ENCODE measurements at regions not wholly inside any gene's neighbourhood (a gene's known extent, or its start where the extent isn't known, plus 50 kb on each side); places are given as distances from the start of the nearest gene placed in this dataset.

DNA sequence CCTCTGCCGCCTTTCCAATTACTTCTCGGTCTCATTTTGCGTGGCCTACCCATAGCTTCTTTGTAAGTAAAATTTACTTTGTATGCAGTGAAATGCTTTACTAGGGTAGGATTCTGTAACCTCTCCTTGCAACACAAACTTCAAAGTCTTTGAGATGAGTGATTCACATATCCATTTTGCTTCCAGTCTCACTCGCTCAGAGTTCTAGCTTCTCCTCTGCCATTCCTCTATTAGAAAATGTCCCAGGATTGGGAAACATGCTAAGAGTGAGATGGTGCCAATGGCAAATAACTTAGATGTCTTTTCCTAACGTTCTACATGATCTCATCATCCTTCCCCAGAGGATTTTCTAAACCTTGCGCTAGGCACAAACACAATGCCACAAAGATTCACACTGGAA, 270.5 kb upstream of the SLC30A5 start:
- BruUV-seq (replicated peaks), result no TSS peak
- Histone ChIP-seq H3K79me2 (ENCODE audit: insufficient read depth, low read length) (no peaks in the 10 kb centered on the region), H3K27me3 (ENCODE audit: control insufficient read depth in 1 of 2, insufficient read depth in 2 of 2, low read length in 2 of 2) (0 out of 5 replicates have a peak, but pooled peaks cover 0 to 3% of the 10 kb centered on the region in 2 experiments), H3K36me3 (replicated peaks in 1 of 2; ENCODE audit: control insufficient read depth in 1 of 2, insufficient read depth in 2 of 2, low read length in 2 of 2) (no peaks in the 10 kb centered on the region), H2AFZ (ENCODE audit: low read length) (no peak overlapping the region), H3K9me3 (ENCODE audit: low read length) (no peaks in the 10 kb centered on the region), H3K9ac (ENCODE audit: insufficient read depth, low read depth, low read length) (no peak overlapping the region), H4K20me1 (ENCODE audit: insufficient read depth, low read length) (no peaks in the 10 kb centered on the region; the same call in 1 of the 2 replicates), H3K4me1 (ENCODE audit: insufficient read depth, low read length) (peaks cover 13% of the 10 kb centered on the region), H3K27ac (ENCODE audit: extremely low read length, insufficient read depth, low read length) (no peak overlapping the region), H3K4me2 (ENCODE audit: low read depth, low read length) (no peak overlapping the region), H3K4me3 (replicated peaks in 1 of 3; ENCODE audit: insufficient read depth in 1 of 3, low read depth in 2 of 3, low read length in 3 of 3) (no peak overlapping the region)
- no peak for ATAC-seq
- no peak for DNase-seq (ENCODE audit: low spot score)
- in situ Hi-C loops (cut with HindIII; ENCODE audit: extremely low pct_ligation_motif_present, low pct_unique_long_range_greater_than_20kb) (no loop called here), intact Hi-C loops (cut with micrococcal nuclease; ENCODE audit: unreplicated experiment) (no loop called here)
- ChIA-PET POLR2A (no interaction called here), CTCF (ENCODE audit: low intra/inter-chr PET ratio, low total read pairs) (no interaction called here)
- FAIRE-seq, result no peak
- WGBS (ENCODE audit: low lambda C conversion rate), result 67% methylated on average over 6 of the region's 6 CpGs
- TF ChIP-seq SP5 (CRISPR knock-in tag; IDR thresholded peaks at IDR 0.05; ENCODE audit: borderline replicate concordance, low read depth) (no peak), ETV6 (CRISPR knock-in tag; conservative IDR thresholded peaks at IDR 0.05) (no peak), STAG1 (CRISPR knock-in tag; IDR thresholded peaks at IDR 0.05) (no peak), ZBTB34 (CRISPR knock-in tag; IDR thresholded peaks at IDR 0.05) (no peak), MYC (CRISPR knock-in tag; IDR thresholded peaks at IDR 0.05; ENCODE audit: borderline replicate concordance) (no peak), ZFP36 (IDR thresholded peaks at IDR 0.05; ENCODE audit: borderline replicate concordance, low read depth, low read length, partially characterized antibody) (no peak), ZNF615 (CRISPR knock-in tag; IDR thresholded peaks at IDR 0.05; ENCODE audit: borderline replicate concordance) (no peak), ZHX2 (IDR thresholded peaks at IDR 0.05; ENCODE audit: low read depth) (no peak), ZHX2 (CRISPR knock-in tag; IDR thresholded peaks at IDR 0.05; ENCODE audit: borderline replicate concordance) (no peak), ATF2 (CRISPR knock-in tag; IDR thresholded peaks at IDR 0.05) (no peak)
- TF ChIP-seq, protein P1, sequence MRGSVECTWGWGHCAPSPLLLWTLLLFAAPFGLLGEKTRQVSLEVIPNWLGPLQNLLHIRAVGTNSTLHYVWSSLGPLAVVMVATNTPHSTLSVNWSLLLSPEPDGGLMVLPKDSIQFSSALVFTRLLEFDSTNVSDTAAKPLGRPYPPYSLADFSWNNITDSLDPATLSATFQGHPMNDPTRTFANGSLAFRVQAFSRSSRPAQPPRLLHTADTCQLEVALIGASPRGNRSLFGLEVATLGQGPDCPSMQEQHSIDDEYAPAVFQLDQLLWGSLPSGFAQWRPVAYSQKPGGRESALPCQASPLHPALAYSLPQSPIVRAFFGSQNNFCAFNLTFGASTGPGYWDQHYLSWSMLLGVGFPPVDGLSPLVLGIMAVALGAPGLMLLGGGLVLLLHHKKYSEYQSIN (CRISPR knock-in tag; IDR thresholded peaks at IDR 0.05; ENCODE audit: borderline replicate concordance), result no peak
- TF ChIP-seq, protein P2, sequence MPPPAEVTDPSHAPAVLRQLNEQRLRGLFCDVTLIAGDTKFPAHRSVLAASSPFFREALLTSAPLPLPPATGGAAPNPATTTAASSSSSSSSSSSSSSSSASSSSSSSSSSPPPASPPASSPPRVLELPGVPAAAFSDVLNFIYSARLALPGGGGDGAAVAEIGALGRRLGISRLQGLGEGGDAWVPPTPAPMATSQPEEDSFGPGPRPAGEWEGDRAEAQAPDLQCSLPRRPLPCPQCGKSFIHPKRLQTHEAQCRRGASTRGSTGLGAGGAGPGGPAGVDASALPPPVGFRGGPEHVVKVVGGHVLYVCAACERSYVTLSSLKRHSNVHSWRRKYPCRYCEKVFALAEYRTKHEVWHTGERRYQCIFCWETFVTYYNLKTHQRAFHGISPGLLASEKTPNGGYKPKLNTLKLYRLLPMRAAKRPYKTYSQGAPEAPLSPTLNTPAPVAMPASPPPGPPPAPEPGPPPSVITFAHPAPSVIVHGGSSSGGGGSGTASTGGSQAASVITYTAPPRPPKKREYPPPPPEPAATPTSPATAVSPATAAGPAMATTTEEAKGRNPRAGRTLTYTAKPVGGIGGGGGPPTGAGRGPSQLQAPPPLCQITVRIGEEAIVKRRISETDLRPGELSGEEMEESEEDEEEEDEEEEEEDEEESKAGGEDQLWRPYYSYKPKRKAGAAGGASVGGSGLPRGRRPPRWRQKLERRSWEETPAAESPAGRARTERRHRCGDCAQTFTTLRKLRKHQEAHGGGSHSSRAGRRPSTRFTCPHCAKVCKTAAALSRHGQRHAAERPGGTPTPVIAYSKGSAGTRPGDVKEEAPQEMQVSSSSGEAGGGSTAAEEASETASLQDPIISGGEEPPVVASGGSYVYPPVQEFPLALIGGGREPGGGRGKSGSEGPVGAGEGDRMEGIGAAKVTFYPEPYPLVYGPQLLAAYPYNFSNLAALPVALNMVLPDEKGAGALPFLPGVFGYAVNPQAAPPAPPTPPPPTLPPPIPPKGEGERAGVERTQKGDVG (CRISPR knock-in tag; IDR thresholded peaks at IDR 0.05; ENCODE audit: borderline replicate concordance), result no peak

Data from HepG2 (cell line).